Hindlimb muscle (tissue), 1 donor: ENCODE measurements at regions not wholly inside any gene's neighbourhood (a gene's known extent, or its start where the extent isn't known, plus 50 kb on each side); places are given as distances from the start of the nearest gene placed in this dataset.
"Not testable (repeated sequence)": the region's sequence is repeated elsewhere in the genome, so short reads cannot be mapped to it uniquely, and the experiment has no call there.

Experiments
- DNase-seq: peaks from one replicate; pipeline ENCODE4 v3.0.0-alpha.2; 2013

GRCh38 chr4:45346816-45347435 is 620.6 kb upstream of the GNPDA2 start:
- peak; percentile 12 for DNase-seq

GRCh38 chr4:45345558-45345957 is 619.2 kb upstream of the GNPDA2 start:
- DNase-seq = no peak

GRCh38 chr4:45331802-45332201 is 605.4 kb upstream of the GNPDA2 start:
- DNase-seq = no peak

- DNase-seq = no peak
Observed at GRCh38 chr4:45327544-45327943, 601.2 kb upstream of the GNPDA2 start.

GRCh38 chr4:45324455-45325417 is 598.4 kb upstream of the GNPDA2 start:
- DNase-seq = no peak

GRCh38 chr4:45323453-45324058 is 597.2 kb upstream of the GNPDA2 start:
- no peak for DNase-seq

- DNase-seq = no peak
Observed at GRCh38 chr4:45317739-45318138, 591.4 kb upstream of the GNPDA2 start.

GRCh38 chr4:45317276-45317675 is 590.9 kb upstream of the GNPDA2 start:
- peak; percentile 4 for DNase-seq

- no peak for DNase-seq
Observed at GRCh38 chr4:45316257-45316656, 589.9 kb upstream of the GNPDA2 start.

- DNase-seq = no peak
Observed at GRCh38 chr4:45302828-45303227, 576.5 kb upstream of the GNPDA2 start.

- no peak for DNase-seq
Observed at GRCh38 chr4:45294464-45294863, 568.1 kb upstream of the GNPDA2 start.

- no peak for DNase-seq
Observed at GRCh38 chr4:45293335-45293734, 567.0 kb upstream of the GNPDA2 start.

- DNase-seq = no peak
Observed at GRCh38 chr4:45292844-45293243, 566.5 kb upstream of the GNPDA2 start.

GRCh38 chr4:45284400-45285085 is 558.2 kb upstream of the GNPDA2 start:
- DNase-seq = no peak

- no peak for DNase-seq
Observed at GRCh38 chr4:45283352-45283751, 557.0 kb upstream of the GNPDA2 start.

- no peak for DNase-seq
Observed at GRCh38 chr4:45280121-45280520, 553.8 kb upstream of the GNPDA2 start.

GRCh38 chr4:45275862-45276261 is 549.5 kb upstream of the GNPDA2 start:
- no peak for DNase-seq

- not testable (repeated sequence) for DNase-seq
Observed at GRCh38 chr4:45248106-45248505, 521.8 kb upstream of the GNPDA2 start.

- no peak for DNase-seq
Observed at GRCh38 chr4:45241976-45242375, 515.6 kb upstream of the GNPDA2 start.

- no peak for DNase-seq
Observed at GRCh38 chr4:45229206-45229605, 502.9 kb upstream of the GNPDA2 start.

- no peak for DNase-seq
Observed at GRCh38 chr4:45215976-45216542, 489.7 kb upstream of the GNPDA2 start.

GRCh38 chr4:45208476-45208875 is 482.1 kb upstream of the GNPDA2 start:
- DNase-seq = not testable (repeated sequence)
